PC-3 (cell line): ENCODE measurements at regions not wholly inside any gene's neighbourhood (a gene's known extent, or its start where the extent isn't known, plus 50 kb on each side); places are given as distances from the start of the nearest gene placed in this dataset.

Source experiments
- ATAC-seq: fragments of 200-7000 bp; cut with Tn5 transposase; 2 replicates; pipeline ENCODE4 v1.9.1; 2020; ENCODE audit warnings: mild to moderate bottlenecking, moderate library complexity
- BruUV-seq: library from RNA; stranded (reverse); fragments of 400-500 nt; replicated peaks from 2 replicates; lab custom pipeline; 2021; lab: Mats Ljungman, UMichigan
- CTCF ChIA-PET: fragments of 300-600 bp; sonication (Branson Sonifier 250); formaldehyde crosslinking; loops from one replicate; lab custom pipeline; 2022; ENCODE audit warnings: antibody characterized with exemption; lab: Charles Lee
- POLR2A ChIA-PET: fragments of 300-600 bp; sonication (Branson Sonifier 250); formaldehyde crosslinking; loops from one replicate; lab custom pipeline; 2022; ENCODE audit warnings: antibody characterized with exemption; ENCODE audit not compliant: unreplicated experiment; lab: Charles Lee
- DNase-seq: peaks from one replicate; pipeline ENCODE4 v3.0.0-alpha.2; 2015
- H2AFZ ChIP-seq: fragments of 300-600 bp; sonication (generic); 2 replicates; pipeline ENCODE4 v1.6.0; 2016; ENCODE audit warnings: antibody characterized with exemption, low read length
- H3F3A ChIP-seq: fragments of 300-600 bp; sonication (generic); one replicate; pipeline ENCODE4 v1.6.0; 2017; ENCODE audit warnings: antibody characterized with exemption, low read length, control low read depth, mild to moderate bottlenecking; ENCODE audit not compliant: unreplicated experiment
- H3K27ac ChIP-seq: fragments of 300-600 bp; sonication (generic); 2 replicates; pipeline ENCODE4 v1.5.1; 2016; ENCODE audit warnings: mild to moderate bottlenecking, low read length
- H3K27me3 ChIP-seq: fragments of 300-600 bp; sonication (generic); 2 replicates; pipeline ENCODE4 v1.6.1; 2016; ENCODE audit warnings: low read length, mixed read lengths
- H3K36me3 ChIP-seq: fragments of 300-600 bp; sonication (generic); 2 replicates; pipeline ENCODE4 v1.6.1; 2016; ENCODE audit warnings: low read depth, mixed run types, low read length, mixed read lengths
- H3K4me1 ChIP-seq: fragments of 300-600 bp; sonication (generic); 2 replicates; pipeline ENCODE4 v1.5.1; 2016; ENCODE audit warnings: low read length; ENCODE audit not compliant: insufficient read depth
- H3K4me2 ChIP-seq: fragments of 300-600 bp; sonication (generic); 2 replicates; pipeline ENCODE4 v1.6.0; 2016; ENCODE audit warnings: low read length
- H3K4me3 ChIP-seq: fragments of 300-600 bp; sonication (generic); 2 replicates; pipeline ENCODE4 v1.5.1; 2016; ENCODE audit warnings: mild to moderate bottlenecking, low read length, mixed read lengths
- H3K79me2 ChIP-seq: fragments of 300-600 bp; sonication (generic); 2 replicates; pipeline ENCODE4 v1.6.1; 2017; ENCODE audit warnings: low read length, mixed read lengths
- H3K9ac ChIP-seq: fragments of 300-600 bp; sonication (generic); 2 replicates; pipeline ENCODE4 v1.6.0; 2016; ENCODE audit warnings: mild to moderate bottlenecking, low read length
- H3K9me2 ChIP-seq: fragments of 300-600 bp; sonication (generic); replicated peaks from 2 replicates; pipeline ENCODE4 v1.6.1; 2016; ENCODE audit warnings: mixed run types, low read length, mixed read lengths
- H3K9me3 ChIP-seq: fragments of 300-600 bp; sonication (generic); 2 replicates; pipeline ENCODE4 v1.6.1; 2016; ENCODE audit warnings: low read length, mixed read lengths
- H4K20me1 ChIP-seq: fragments of 300-600 bp; sonication (generic); 2 replicates; pipeline ENCODE4 v1.6.1; 2016; ENCODE audit warnings: low read length, mixed read lengths
- CTCF ChIP-seq: fragments of 300-600 bp; sonication (generic); conservative IDR thresholded peaks from 2 replicates; pipeline ENCODE4 v1.5.1; 2017; ENCODE audit warnings: antibody characterized with exemption, low read depth, mild to moderate bottlenecking, low read length
- EZH2 ChIP-seq: fragments of 300-600 bp; sonication (generic); IDR thresholded peaks from one replicate; pipeline ENCODE4 v1.6.1; 2017; ENCODE audit warnings: antibody characterized with exemption, mild to moderate bottlenecking, low read length; ENCODE audit not compliant: unreplicated experiment
- EZH2phosphoT487 ChIP-seq: fragments of 300-600 bp; sonication (generic); IDR thresholded peaks from 2 replicates; pipeline ENCODE4 v1.6.1; 2018; ENCODE audit warnings: mild to moderate bottlenecking, antibody characterized with exemption, low read length, borderline replicate concordance
- intact Hi-C: fragments of 100-400 bp; cut with micrococcal nuclease; formaldehyde crosslinking; loops from 2 replicates; pipeline ENCODE4 v1.9.0; 2023

- no TSS peak for BruUV-seq
- Histone ChIP-seq H2AFZ (no peak overlapping the region), H3K4me3 (no peak overlapping the region), H3K79me2 (no peaks in the 10 kb centered on the region), H3K4me2 (no peak overlapping the region), H3K27ac (no peak overlapping the region), H3K9me3 (no peaks in the 10 kb centered on the region), H3K4me1 (no peaks in the 10 kb centered on the region), H3F3A (no peaks in the 10 kb centered on the region), H3K27me3 (peaks cover 12% of the 10 kb centered on the region; the same call in 1 of the 2 replicates), H3K9ac (no peak overlapping the region), H4K20me1 (no peaks in the 10 kb centered on the region), H3K9me2 (no peaks in the 10 kb centered on the region), H3K36me3 (no peaks in the 10 kb centered on the region)
- TF ChIP-seq EZH2 (no peak), CTCF (no peak), EZH2phosphoT487 (no peak)
- ChIA-PET POLR2A (no interaction called here), CTCF (no interaction called here)
- ATAC-seq (no peak), DNase-seq (no peak)
- intact Hi-C loops: no loop called here
Measured at GRCh38 chr4:11338956-11339782, 89.5 kb downstream of the HS3ST1 start.

- ChIA-PET CTCF (no interaction called here), POLR2A (no interaction called here)
- no TSS peak for BruUV-seq
- H4K20me1 ChIP-seq: no peaks in the 10 kb centered on the region
- no peak overlapping the region for H3K27ac ChIP-seq
- DNase-seq (no peak), ATAC-seq (no peak)
- intact Hi-C loops: no loop called here
- H3K36me3 ChIP-seq: no peaks in the 10 kb centered on the region
- H2AFZ ChIP-seq: no peak overlapping the region
- H3K9ac ChIP-seq: no peak overlapping the region
- H3K4me1 ChIP-seq: no peaks in the 10 kb centered on the region
- no peak for TF ChIP-seq CTCF
- H3K27me3 ChIP-seq: peaks cover 12% of the 10 kb centered on the region; the same call in 1 of the 2 replicates
- H3K79me2 ChIP-seq: no peaks in the 10 kb centered on the region
- no peaks in the 10 kb centered on the region for H3K9me3 ChIP-seq
- H3K9me2 ChIP-seq: no peaks in the 10 kb centered on the region
- H3K4me3 ChIP-seq: no peak overlapping the region
- no peak overlapping the region for H3K4me2 ChIP-seq
- H3F3A ChIP-seq: no peaks in the 10 kb centered on the region
Measured at GRCh38 chr4:11337287-11337686, 91.4 kb downstream of the HS3ST1 start.

- no TSS peak for BruUV-seq
- peaks cover 12% of the 10 kb centered on the region; the same call in 1 of the 2 replicates for H3K27me3 ChIP-seq
- ChIA-PET POLR2A (no interaction called here), CTCF (no interaction called here)
- H3K9me2 ChIP-seq: no peaks in the 10 kb centered on the region
- intact Hi-C loops: no loop called here
- no peak overlapping the region for H3K4me3 ChIP-seq
- H3K9ac ChIP-seq: no peak overlapping the region
- no peaks in the 10 kb centered on the region for H4K20me1 ChIP-seq
- H3K9me3 ChIP-seq: no peaks in the 10 kb centered on the region
- no peaks in the 10 kb centered on the region for H3K79me2 ChIP-seq
- H3F3A ChIP-seq: no peaks in the 10 kb centered on the region
- no peak overlapping the region for H2AFZ ChIP-seq
- TF ChIP-seq EZH2 (no peak), EZH2phosphoT487 (no peak), CTCF (no peak)
- no peaks in the 10 kb centered on the region for H3K4me1 ChIP-seq
- no peak overlapping the region for H3K27ac ChIP-seq
- H3K36me3 ChIP-seq: no peaks in the 10 kb centered on the region
- no peak overlapping the region for H3K4me2 ChIP-seq
- DNase-seq (no peak), ATAC-seq (no peak)
Measured at GRCh38 chr4:11336435-11336834, 92.3 kb downstream of the HS3ST1 start.
